K562 (cell line): ENCODE measurements at regions not wholly inside any gene's neighbourhood (a gene's known extent, or its start where the extent isn't known, plus 50 kb on each side); places are given as distances from the start of the nearest gene placed in this dataset.

ENCODE experiments used
- ARID2 ChIP-seq: fragments of 450-650 bp; IDR thresholded peaks from 2 replicates; pipeline ENCODE4 v1.6.1; 2017; ENCODE audit warnings: antibody characterized with exemption, mild to moderate bottlenecking
- EP300 ChIP-seq: IDR thresholded peaks from 2 replicates; pipeline ENCODE4 v1.6.1; 2012; ENCODE audit warnings: low read length, improper control_type of control experiment
- KAT8 ChIP-seq: fragments of 450-650 bp; IDR thresholded peaks from 2 replicates; pipeline ENCODE4 v1.6.1; 2016; ENCODE audit warnings: low read depth, mild to moderate bottlenecking
- POLR2A ChIP-seq: fragments of 450-650 bp; conservative IDR thresholded peaks from 2 replicates; pipeline ENCODE4 v1.6.1; 2016
- RBBP5 ChIP-seq: fragments of 200-600 bp; sonication (generic); IDR thresholded peaks from 2 replicates; pipeline ENCODE4 v1.6.1; 2012; ENCODE audit warnings: borderline replicate concordance, mild to moderate bottlenecking, low read length, control low read depth, inconsistent platforms; ENCODE audit not compliant: insufficient read depth, poor library complexity, severe bottlenecking
- TCF3 ChIP-seq: sonication (generic); formaldehyde crosslinking; IDR thresholded peaks from 2 replicates; pipeline ENCODE4 v1.4.0; 2020; ENCODE audit warnings: mild to moderate bottlenecking, missing genetic modification reagents
- ZFP91 ChIP-seq: sonication (generic); formaldehyde crosslinking; IDR thresholded peaks from 2 replicates; pipeline ENCODE4 v1.8.0; 2022; ENCODE audit warnings: mild to moderate bottlenecking, missing genetic modification reagents
- ZNF232 ChIP-seq: sonication (generic); formaldehyde crosslinking; IDR thresholded peaks from 2 replicates; pipeline ENCODE4 v1.8.0; 2022; ENCODE audit warnings: mild to moderate bottlenecking, missing genetic modification reagents
- TF ChIP-seq, protein P1 (sequence below), 3 experiments: IDR thresholded peaks in 2 of 3; conservative IDR thresholded peaks in 1 of 3; 2 replicates each; pipeline ENCODE4 v1.5.1; 2011 to 2012; ENCODE audit warnings: low read length in 3 of 3, mild to moderate bottlenecking in 3 of 3, control low read depth in 2 of 3, improper control_type of control experiment in 1 of 3, inconsistent platforms in 1 of 3, low read depth in 1 of 3, mixed read lengths in 1 of 3, moderate library complexity in 1 of 3; ENCODE audit not compliant: insufficient read depth in 2 of 3
- TF ChIP-seq, protein P2 (sequence below): fragments of 250-450 bp; sonication (Bioruptor Pico); IDR thresholded peaks from 2 replicates; pipeline ENCODE4 v1.8.0; 2022; ENCODE audit warnings: moderate library complexity, mild to moderate bottlenecking, inconsistent platforms

GRCh38 chr14:82642425-82642824, 1108.8 kb upstream of the SEL1L start:
- TF ChIP-seq, protein P1, sequence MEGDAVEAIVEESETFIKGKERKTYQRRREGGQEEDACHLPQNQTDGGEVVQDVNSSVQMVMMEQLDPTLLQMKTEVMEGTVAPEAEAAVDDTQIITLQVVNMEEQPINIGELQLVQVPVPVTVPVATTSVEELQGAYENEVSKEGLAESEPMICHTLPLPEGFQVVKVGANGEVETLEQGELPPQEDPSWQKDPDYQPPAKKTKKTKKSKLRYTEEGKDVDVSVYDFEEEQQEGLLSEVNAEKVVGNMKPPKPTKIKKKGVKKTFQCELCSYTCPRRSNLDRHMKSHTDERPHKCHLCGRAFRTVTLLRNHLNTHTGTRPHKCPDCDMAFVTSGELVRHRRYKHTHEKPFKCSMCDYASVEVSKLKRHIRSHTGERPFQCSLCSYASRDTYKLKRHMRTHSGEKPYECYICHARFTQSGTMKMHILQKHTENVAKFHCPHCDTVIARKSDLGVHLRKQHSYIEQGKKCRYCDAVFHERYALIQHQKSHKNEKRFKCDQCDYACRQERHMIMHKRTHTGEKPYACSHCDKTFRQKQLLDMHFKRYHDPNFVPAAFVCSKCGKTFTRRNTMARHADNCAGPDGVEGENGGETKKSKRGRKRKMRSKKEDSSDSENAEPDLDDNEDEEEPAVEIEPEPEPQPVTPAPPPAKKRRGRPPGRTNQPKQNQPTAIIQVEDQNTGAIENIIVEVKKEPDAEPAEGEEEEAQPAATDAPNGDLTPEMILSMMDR (IDR thresholded peaks at IDR 0.05 in 2 of 3, conservative IDR thresholded peaks at IDR 0.05 in 1 of 3; ENCODE audit: insufficient read depth in 2 of 3, low read depth in 1 of 3, low read length in 3 of 3) = no peak
- TF ChIP-seq ZNF232 (no peak), ZFP91 (CRISPR knock-in tag) (no peak), RBBP5 (no peak), TCF3 (CRISPR knock-in tag) (no peak), POLR2A (no peak), ARID2 (no peak), EP300 (no peak), KAT8 (no peak)
- TF ChIP-seq, protein P2, sequence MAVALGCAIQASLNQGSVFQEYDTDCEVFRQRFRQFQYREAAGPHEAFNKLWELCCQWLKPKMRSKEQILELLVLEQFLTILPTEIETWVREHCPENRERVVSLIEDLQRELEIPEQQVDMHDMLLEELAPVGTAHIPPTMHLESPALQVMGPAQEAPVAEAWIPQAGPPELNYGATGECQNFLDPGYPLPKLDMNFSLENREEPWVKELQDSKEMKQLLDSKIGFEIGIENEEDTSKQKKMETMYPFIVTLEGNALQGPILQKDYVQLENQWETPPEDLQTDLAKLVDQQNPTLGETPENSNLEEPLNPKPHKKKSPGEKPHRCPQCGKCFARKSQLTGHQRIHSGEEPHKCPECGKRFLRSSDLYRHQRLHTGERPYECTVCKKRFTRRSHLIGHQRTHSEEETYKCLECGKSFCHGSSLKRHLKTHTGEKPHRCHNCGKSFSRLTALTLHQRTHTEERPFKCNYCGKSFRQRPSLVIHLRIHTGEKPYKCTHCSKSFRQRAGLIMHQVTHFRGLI (CRISPR knock-in tag) = no peak
